GM12878 (cell line): ENCODE measurements at regions not wholly inside any gene's neighbourhood (a gene's known extent, or its start where the extent isn't known, plus 50 kb on each side); places are given as distances from the start of the nearest gene placed in this dataset.

ENCODE experiments used
- ATF7 ChIP-seq: fragments of 450-650 bp; IDR thresholded peaks from 2 replicates; pipeline ENCODE4 v1.6.1; 2016; ENCODE audit warnings: low read depth, mild to moderate bottlenecking
- CHD1 ChIP-seq: IDR thresholded peaks from 2 replicates; pipeline ENCODE4 v1.6.1; 2012; ENCODE audit warnings: low read depth, low read length, improper control_type of control experiment
- CHD4 ChIP-seq: fragments of 200-600 bp; sonication (generic); IDR thresholded peaks from 2 replicates; pipeline ENCODE4 v1.6.1; 2016; ENCODE audit warnings: mild to moderate bottlenecking
- SMC3 ChIP-seq: IDR thresholded peaks from 2 replicates; pipeline ENCODE4 v1.6.1; 2011; ENCODE audit warnings: low read length, improper control_type of control experiment, borderline replicate concordance

- TF ChIP-seq CHD4 (no peak), SMC3 (no peak), ATF7 (no peak), CHD1 (no peak)
Observed at GRCh38 chr12:46579474-46579873, 206.9 kb upstream of the SLC38A2 start.
